ENCODE measurements at regions not wholly inside any gene's neighbourhood (a gene's known extent, or its start where the extent isn't known, plus 50 kb on each side); places are given as distances from the start of the nearest gene placed in this dataset.

DNA sequence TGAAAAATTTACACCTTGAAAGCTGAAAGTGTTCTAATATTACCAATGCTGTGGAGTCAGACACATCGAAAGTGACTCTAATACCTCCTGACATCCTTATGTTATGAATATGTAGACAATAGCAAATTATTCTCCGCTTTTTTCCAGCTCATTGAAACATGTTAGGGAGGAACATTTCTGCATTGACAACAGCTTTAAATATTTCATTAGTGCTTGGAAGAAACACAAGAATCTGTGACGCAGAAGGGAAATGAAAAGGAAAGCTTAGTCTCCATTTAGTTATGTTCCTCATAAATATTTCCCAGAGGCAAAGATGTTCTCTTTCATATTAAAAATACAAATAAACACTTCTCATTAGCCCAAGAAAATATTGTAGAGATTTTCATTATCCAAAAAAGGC is 55.8 kb upstream of the CD99 start:
- TF ChIP-seq, protein P1, sequence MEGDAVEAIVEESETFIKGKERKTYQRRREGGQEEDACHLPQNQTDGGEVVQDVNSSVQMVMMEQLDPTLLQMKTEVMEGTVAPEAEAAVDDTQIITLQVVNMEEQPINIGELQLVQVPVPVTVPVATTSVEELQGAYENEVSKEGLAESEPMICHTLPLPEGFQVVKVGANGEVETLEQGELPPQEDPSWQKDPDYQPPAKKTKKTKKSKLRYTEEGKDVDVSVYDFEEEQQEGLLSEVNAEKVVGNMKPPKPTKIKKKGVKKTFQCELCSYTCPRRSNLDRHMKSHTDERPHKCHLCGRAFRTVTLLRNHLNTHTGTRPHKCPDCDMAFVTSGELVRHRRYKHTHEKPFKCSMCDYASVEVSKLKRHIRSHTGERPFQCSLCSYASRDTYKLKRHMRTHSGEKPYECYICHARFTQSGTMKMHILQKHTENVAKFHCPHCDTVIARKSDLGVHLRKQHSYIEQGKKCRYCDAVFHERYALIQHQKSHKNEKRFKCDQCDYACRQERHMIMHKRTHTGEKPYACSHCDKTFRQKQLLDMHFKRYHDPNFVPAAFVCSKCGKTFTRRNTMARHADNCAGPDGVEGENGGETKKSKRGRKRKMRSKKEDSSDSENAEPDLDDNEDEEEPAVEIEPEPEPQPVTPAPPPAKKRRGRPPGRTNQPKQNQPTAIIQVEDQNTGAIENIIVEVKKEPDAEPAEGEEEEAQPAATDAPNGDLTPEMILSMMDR (IDR thresholded peaks at IDR 0.05) = no peak
- no peak for TF ChIP-seq EZH2 (IDR thresholded peaks at IDR 0.05; ENCODE audit: borderline replicate concordance, insufficient read depth, low read depth, low read length, poor library complexity, severe bottlenecking)
